KMS-11 (cell line): ENCODE measurements at regions not wholly inside any gene's neighbourhood (a gene's known extent, or its start where the extent isn't known, plus 50 kb on each side); places are given as distances from the start of the nearest gene placed in this dataset.

Experiments
- H2AFZ ChIP-seq: fragments of 200-600 bp; sonication (generic); 2 replicates; pipeline ENCODE4 v1.6.1; 2016; ENCODE audit warnings: antibody characterized with exemption, mixed run types, low read depth
- H3K27ac ChIP-seq: fragments of 200-600 bp; sonication (generic); 2 replicates; pipeline ENCODE4 v1.6.1; 2016; ENCODE audit warnings: mild to moderate bottlenecking, mixed run types
- H3K27me3 ChIP-seq: fragments of 200-600 bp; sonication (generic); 2 replicates; pipeline ENCODE4 v1.6.1; 2017; ENCODE audit warnings: mild to moderate bottlenecking, low read depth, mixed run types, moderate library complexity; ENCODE audit not compliant: insufficient read depth
- H3K36me3 ChIP-seq: fragments of 200-600 bp; sonication (generic); 2 replicates; pipeline ENCODE4 v1.6.1; 2017; ENCODE audit warnings: mild to moderate bottlenecking, mixed run types; ENCODE audit not compliant: insufficient read depth
- H3K4me1 ChIP-seq: fragments of 200-600 bp; sonication (generic); 2 replicates; pipeline ENCODE4 v1.6.1; 2016; ENCODE audit warnings: mild to moderate bottlenecking, low read depth, mixed run types; ENCODE audit not compliant: poor library complexity, severe bottlenecking
- H3K4me2 ChIP-seq: fragments of 200-600 bp; sonication (generic); 2 replicates; pipeline ENCODE4 v1.7.0; 2016; ENCODE audit warnings: mild to moderate bottlenecking, mixed run types
- H3K4me3 ChIP-seq: fragments of 200-600 bp; sonication (generic); IDR thresholded peaks from 2 replicates; pipeline ENCODE4 v1.6.1; 2017; ENCODE audit warnings: low read depth, low read length, mixed read lengths; ENCODE audit not compliant: insufficient read depth
- H3K79me2 ChIP-seq: fragments of 200-600 bp; sonication (generic); 2 replicates; pipeline ENCODE4 v1.6.1; 2016; ENCODE audit warnings: low read depth, mixed run types; ENCODE audit not compliant: insufficient read depth
- H3K9ac ChIP-seq: fragments of 200-600 bp; sonication (generic); 2 replicates; pipeline ENCODE4 v1.6.1; 2016; ENCODE audit warnings: mild to moderate bottlenecking, mixed run types
- H4K20me1 ChIP-seq: fragments of 200-600 bp; sonication (generic); 2 replicates; pipeline ENCODE4 v1.6.1; 2016; ENCODE audit warnings: mild to moderate bottlenecking, mixed run types; ENCODE audit not compliant: insufficient read depth
- CTCF ChIP-seq: fragments of 200-600 bp; sonication (generic); conservative IDR thresholded peaks from 2 replicates; pipeline ENCODE4 v1.6.1; 2017; ENCODE audit warnings: low read depth, mild to moderate bottlenecking, antibody characterized with exemption, low read length, moderate library complexity, mixed read lengths

GRCh38 chr5:67699560-67699959 is 503.0 kb upstream of the CD180 start:
- Histone ChIP-seq H2AFZ (no peak overlapping the region), H3K27me3 (no peaks in the 10 kb centered on the region), H3K4me2 (no peak overlapping the region), H3K27ac (no peak overlapping the region), H3K4me1 (no peaks in the 10 kb centered on the region), H3K9ac (no peak overlapping the region), H4K20me1 (no peaks in the 10 kb centered on the region), H3K79me2 (no peaks in the 10 kb centered on the region), H3K36me3 (no peaks in the 10 kb centered on the region), H3K4me3 (no peak overlapping the region)
- TF ChIP-seq CTCF = no peak

GRCh38 chr5:67696446-67696845 is 499.8 kb upstream of the CD180 start:
- Histone ChIP-seq H3K27ac (no peak overlapping the region), H2AFZ (no peak overlapping the region), H3K79me2 (no peaks in the 10 kb centered on the region), H3K4me1 (no peaks in the 10 kb centered on the region), H3K27me3 (no peaks in the 10 kb centered on the region), H3K4me2 (no peak overlapping the region), H3K9ac (no peak overlapping the region), H3K4me3 (no peak overlapping the region), H4K20me1 (no peaks in the 10 kb centered on the region), H3K36me3 (no peaks in the 10 kb centered on the region)
- no peak for TF ChIP-seq CTCF

GRCh38 chr5:67695369-67695768 is 498.8 kb upstream of the CD180 start:
- Histone ChIP-seq H3K9ac (no peak overlapping the region), H4K20me1 (no peaks in the 10 kb centered on the region), H3K4me2 (no peak overlapping the region), H3K4me1 (no peaks in the 10 kb centered on the region), H3K79me2 (no peaks in the 10 kb centered on the region), H3K36me3 (no peaks in the 10 kb centered on the region), H3K27me3 (no peaks in the 10 kb centered on the region), H3K27ac (no peak overlapping the region), H2AFZ (no peak overlapping the region), H3K4me3 (no peak overlapping the region)
- TF ChIP-seq CTCF = no peak

GRCh38 chr5:67694810-67695191 is 498.2 kb upstream of the CD180 start:
- H2AFZ ChIP-seq = no peak overlapping the region
- no peaks in the 10 kb centered on the region for H3K27me3 ChIP-seq
- H3K36me3 ChIP-seq = no peaks in the 10 kb centered on the region
- TF ChIP-seq CTCF = no peak
- no peak overlapping the region for H3K4me2 ChIP-seq
- no peaks in the 10 kb centered on the region for H3K4me1 ChIP-seq
- H3K27ac ChIP-seq = no peak overlapping the region
- H4K20me1 ChIP-seq = no peaks in the 10 kb centered on the region
- no peak overlapping the region for H3K9ac ChIP-seq
- no peak overlapping the region for H3K4me3 ChIP-seq
- H3K79me2 ChIP-seq = no peaks in the 10 kb centered on the region
